ENCODE measurements at regions not wholly inside any gene's neighbourhood (a gene's known extent, or its start where the extent isn't known, plus 50 kb on each side); places are given as distances from the start of the nearest gene placed in this dataset.

DNA sequence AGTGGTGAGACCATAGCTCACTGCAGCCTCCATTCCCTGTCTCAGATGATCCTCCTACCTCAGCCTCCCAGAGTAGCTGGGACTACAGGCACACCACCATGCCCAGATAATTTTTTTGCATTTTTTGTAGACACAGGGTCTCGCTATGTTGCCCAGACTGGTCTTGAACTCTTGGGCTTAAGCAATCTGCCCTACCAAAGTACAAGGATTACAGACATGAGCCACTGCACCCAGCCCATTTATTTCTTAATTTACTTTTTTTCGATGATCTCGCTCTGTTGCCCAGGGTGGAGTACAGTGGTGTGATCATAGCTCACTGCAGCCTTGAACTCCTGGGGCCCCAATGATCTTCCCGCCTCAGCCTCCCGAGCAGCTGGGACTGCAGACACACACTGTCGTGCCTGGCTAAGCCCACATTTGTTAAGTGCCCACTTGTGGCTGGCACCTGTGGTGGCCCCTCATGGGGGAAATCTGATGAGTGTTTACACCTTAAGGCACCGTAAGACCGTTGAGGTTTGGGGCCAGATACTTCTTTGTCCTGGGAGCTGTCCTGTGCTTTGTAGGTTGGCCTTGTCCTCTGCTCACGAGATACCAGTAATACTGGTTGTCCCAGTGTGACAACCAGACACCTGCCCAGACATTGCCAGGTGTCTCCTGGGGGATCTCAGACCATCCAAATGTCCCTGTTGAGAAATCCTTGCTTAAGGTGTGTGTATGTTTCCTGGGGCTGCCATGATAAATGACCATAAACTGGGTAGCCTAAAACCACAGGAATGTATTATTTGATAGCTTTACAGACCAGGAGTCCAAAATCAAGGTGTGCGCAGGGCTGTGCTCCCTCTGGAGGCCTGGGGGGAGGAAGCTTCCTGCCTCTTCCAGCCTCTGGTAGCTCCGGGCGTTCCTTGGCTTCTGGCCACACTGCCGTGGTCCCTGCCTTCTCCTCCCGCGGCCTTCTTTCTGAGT, 141.4 kb upstream of the GSE1 start (continued):
- TF ChIP-seq PBX3 (CRISPR knock-in tag; IDR thresholded peaks at IDR 0.05; ENCODE audit: borderline replicate concordance) (no peak), ZBTB49 (CRISPR knock-in tag; IDR thresholded peaks at IDR 0.05; ENCODE audit: borderline replicate concordance) (no peak), HNRNPUL1 (IDR thresholded peaks at IDR 0.05; ENCODE audit: low read depth, low read length) (no peak), ZNF44 (CRISPR knock-in tag; IDR thresholded peaks at IDR 0.05) (0 out of 2 replicates have a peak, but pooled peaks have one; percentile 49), ZNF337 (CRISPR knock-in tag; IDR thresholded peaks at IDR 0.05; ENCODE audit: borderline replicate concordance, low read depth) (no peak), FOXC1 (CRISPR knock-in tag; IDR thresholded peaks at IDR 0.05; ENCODE audit: borderline replicate concordance) (0 out of 2 replicates have a peak, but pooled peaks have one; percentile 27), HNRNPL (IDR thresholded peaks at IDR 0.05; ENCODE audit: low read depth, low read length) (no peak), ATM (IDR thresholded peaks at IDR 0.05; ENCODE audit: borderline replicate concordance) (no peak), EED (CRISPR knock-in tag; IDR thresholded peaks at IDR 0.05) (no peak), HNF4G (IDR thresholded peaks at IDR 0.05; ENCODE audit: borderline replicate concordance, low read depth, low read length) (no peak), HNF4G (CRISPR knock-in tag; IDR thresholded peaks at IDR 0.05; ENCODE audit: borderline replicate concordance, low read depth) (no peak), RNF2 (conservative IDR thresholded peaks at IDR 0.05; ENCODE audit: low read depth) (no peak), ZKSCAN5 (CRISPR knock-in tag; IDR thresholded peaks at IDR 0.05) (no peak), CTCF (CRISPR knock-in tag; IDR thresholded peaks at IDR 0.05) (peak; percentile 30; the same call in 1 of the 2 replicates), MTF2 (CRISPR knock-in tag; IDR thresholded peaks at IDR 0.05; ENCODE audit: borderline replicate concordance) (no peak), ZSCAN20 (CRISPR knock-in tag; IDR thresholded peaks at IDR 0.05; ENCODE audit: borderline replicate concordance) (no peak), MEIS1 (CRISPR knock-in tag; IDR thresholded peaks at IDR 0.05; ENCODE audit: borderline replicate concordance) (no peak)
- TF ChIP-seq, protein P1, sequence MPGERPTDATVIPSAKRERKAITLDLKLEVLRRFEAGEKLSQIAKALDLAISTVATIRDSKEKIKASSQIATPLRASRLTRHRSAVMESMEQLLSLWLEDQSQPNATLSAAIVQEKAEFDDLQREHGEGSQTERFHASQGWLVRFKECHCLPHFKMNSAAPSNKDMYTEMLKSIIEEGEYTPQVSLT (CRISPR knock-in tag; IDR thresholded peaks at IDR 0.05; ENCODE audit: borderline replicate concordance, low read depth) = no peak
- TF ChIP-seq, protein P2, sequence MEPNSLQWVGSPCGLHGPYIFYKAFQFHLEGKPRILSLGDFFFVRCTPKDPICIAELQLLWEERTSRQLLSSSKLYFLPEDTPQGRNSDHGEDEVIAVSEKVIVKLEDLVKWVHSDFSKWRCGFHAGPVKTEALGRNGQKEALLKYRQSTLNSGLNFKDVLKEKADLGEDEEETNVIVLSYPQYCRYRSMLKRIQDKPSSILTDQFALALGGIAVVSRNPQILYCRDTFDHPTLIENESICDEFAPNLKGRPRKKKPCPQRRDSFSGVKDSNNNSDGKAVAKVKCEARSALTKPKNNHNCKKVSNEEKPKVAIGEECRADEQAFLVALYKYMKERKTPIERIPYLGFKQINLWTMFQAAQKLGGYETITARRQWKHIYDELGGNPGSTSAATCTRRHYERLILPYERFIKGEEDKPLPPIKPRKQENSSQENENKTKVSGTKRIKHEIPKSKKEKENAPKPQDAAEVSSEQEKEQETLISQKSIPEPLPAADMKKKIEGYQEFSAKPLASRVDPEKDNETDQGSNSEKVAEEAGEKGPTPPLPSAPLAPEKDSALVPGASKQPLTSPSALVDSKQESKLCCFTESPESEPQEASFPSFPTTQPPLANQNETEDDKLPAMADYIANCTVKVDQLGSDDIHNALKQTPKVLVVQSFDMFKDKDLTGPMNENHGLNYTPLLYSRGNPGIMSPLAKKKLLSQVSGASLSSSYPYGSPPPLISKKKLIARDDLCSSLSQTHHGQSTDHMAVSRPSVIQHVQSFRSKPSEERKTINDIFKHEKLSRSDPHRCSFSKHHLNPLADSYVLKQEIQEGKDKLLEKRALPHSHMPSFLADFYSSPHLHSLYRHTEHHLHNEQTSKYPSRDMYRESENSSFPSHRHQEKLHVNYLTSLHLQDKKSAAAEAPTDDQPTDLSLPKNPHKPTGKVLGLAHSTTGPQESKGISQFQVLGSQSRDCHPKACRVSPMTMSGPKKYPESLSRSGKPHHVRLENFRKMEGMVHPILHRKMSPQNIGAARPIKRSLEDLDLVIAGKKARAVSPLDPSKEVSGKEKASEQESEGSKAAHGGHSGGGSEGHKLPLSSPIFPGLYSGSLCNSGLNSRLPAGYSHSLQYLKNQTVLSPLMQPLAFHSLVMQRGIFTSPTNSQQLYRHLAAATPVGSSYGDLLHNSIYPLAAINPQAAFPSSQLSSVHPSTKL (CRISPR knock-in tag; IDR thresholded peaks at IDR 0.05) = no peak
